H9 (cell line): ENCODE measurements at regions not wholly inside any gene's neighbourhood (a gene's known extent, or its start where the extent isn't known, plus 50 kb on each side); places are given as distances from the start of the nearest gene placed in this dataset.

ENCODE experiments used
- DNase-seq: peaks from one replicate; pipeline ENCODE4 v3.0.0-alpha.2; 2017
- H2AFZ ChIP-seq: one replicate; pipeline ENCODE4 v1.6.1; 2013; ENCODE audit warnings: mild to moderate bottlenecking, low read length, control low read depth, moderate library complexity
- H2AK5ac ChIP-seq: 2 replicates; pipeline ENCODE4 v1.6.1; 2013; ENCODE audit warnings: low read length, control low read depth, mixed read lengths; ENCODE audit not compliant: insufficient read length
- H2BK120ac ChIP-seq: one replicate; pipeline ENCODE4 v1.6.1; 2013; ENCODE audit warnings: low read depth, mild to moderate bottlenecking, low read length, control low read depth, inconsistent platforms; ENCODE audit not compliant: poor library complexity, severe bottlenecking
- H2BK12ac ChIP-seq: 2 replicates; pipeline ENCODE4 v1.6.1; 2013; ENCODE audit warnings: low read length, control low read depth, mixed read lengths, low read depth; ENCODE audit not compliant: insufficient read length
- H2BK15ac ChIP-seq: 2 replicates; pipeline ENCODE4 v1.6.1; 2013; ENCODE audit warnings: low read depth, low read length, control low read depth
- H2BK20ac ChIP-seq: one replicate; pipeline ENCODE4 v1.6.1; 2013; ENCODE audit warnings: low read depth, mild to moderate bottlenecking, low read length, control low read depth, inconsistent platforms; ENCODE audit not compliant: poor library complexity, severe bottlenecking
- H2BK5ac ChIP-seq: 2 replicates; pipeline ENCODE4 v1.6.1; 2013; ENCODE audit warnings: low read length, control low read depth, mixed read lengths; ENCODE audit not compliant: insufficient read length
- H3K14ac ChIP-seq: 2 replicates; pipeline ENCODE4 v1.6.1; 2013; ENCODE audit warnings: low read length, control low read depth; ENCODE audit not compliant: insufficient read depth
- H3K18ac ChIP-seq: 2 replicates; pipeline ENCODE4 v1.6.1; 2013; ENCODE audit warnings: low read depth, mild to moderate bottlenecking, mixed read lengths, low read length, control low read depth; ENCODE audit not compliant: insufficient read length
- H3K23ac ChIP-seq: 2 replicates; pipeline ENCODE4 v1.6.1; 2013; ENCODE audit warnings: low read length, control low read depth, mixed read lengths, low read depth; ENCODE audit not compliant: insufficient read length
- H3K23me2 ChIP-seq: 2 replicates; pipeline ENCODE4 v1.6.1; 2013; ENCODE audit warnings: low read depth, mild to moderate bottlenecking, mixed read lengths, low read length, control low read depth; ENCODE audit not compliant: insufficient read length, poor library complexity, severe bottlenecking
- H3K27ac ChIP-seq: 2 replicates; pipeline ENCODE4 v1.5.1; 2013; ENCODE audit warnings: low read length, control low read depth, mixed read lengths, low read depth; ENCODE audit not compliant: insufficient read length
- H3K27me3 ChIP-seq: 2 replicates; pipeline ENCODE4 v1.6.1; 2013; ENCODE audit warnings: low read length, control low read depth, inconsistent platforms; ENCODE audit not compliant: insufficient read depth
- H3K4ac ChIP-seq: 2 replicates; pipeline ENCODE4 v1.6.1; 2013; ENCODE audit warnings: low read depth, mild to moderate bottlenecking, control low read depth, inconsistent platforms, low read length, moderate library complexity
- H3K4me1 ChIP-seq: 2 replicates; pipeline ENCODE4 v1.6.1; 2013; ENCODE audit warnings: low read length, control low read depth, inconsistent platforms; ENCODE audit not compliant: insufficient read depth
- H3K4me2 ChIP-seq: 2 replicates; pipeline ENCODE4 v1.6.1; 2013; ENCODE audit warnings: low read length, control low read depth, mixed read lengths; ENCODE audit not compliant: insufficient read length, insufficient read depth
- H3K56ac ChIP-seq: 2 replicates; pipeline ENCODE4 v1.6.1; 2013; ENCODE audit warnings: low read depth, mild to moderate bottlenecking, mixed read lengths, low read length, control low read depth; ENCODE audit not compliant: insufficient read length
- H3K79me1 ChIP-seq: 2 replicates; pipeline ENCODE4 v1.6.1; 2013; ENCODE audit warnings: low read depth, mild to moderate bottlenecking, moderate library complexity, low read length, control low read depth, inconsistent platforms; ENCODE audit not compliant: insufficient read depth, poor library complexity, severe bottlenecking
- H3K79me2 ChIP-seq: 2 replicates; pipeline ENCODE4 v1.6.1; 2013; ENCODE audit warnings: low read length, control low read depth, inconsistent platforms; ENCODE audit not compliant: insufficient read depth
- H3K9ac ChIP-seq: 2 replicates; pipeline ENCODE4 v1.6.1; 2013; ENCODE audit warnings: low read length, control low read depth, mixed read lengths; ENCODE audit not compliant: insufficient read length; ENCODE audit errors: extremely low read depth
- H3K9me3 ChIP-seq: one replicate; pipeline ENCODE4 v1.6.1; 2013; ENCODE audit warnings: low read depth, low read length, inconsistent platforms; ENCODE audit not compliant: control insufficient read depth
- H3T11ph ChIP-seq: one replicate; pipeline ENCODE4 v1.6.1; 2013; ENCODE audit warnings: mild to moderate bottlenecking, low read length, control low read depth, inconsistent platforms
- H4K20me1 ChIP-seq: one replicate; pipeline ENCODE4 v1.6.1; 2013; ENCODE audit not compliant: control insufficient read depth, insufficient read length, insufficient read depth
- H4K5ac ChIP-seq: 2 replicates; pipeline ENCODE4 v1.6.1; 2013; ENCODE audit warnings: low read depth, mild to moderate bottlenecking, mixed read lengths, low read length, control low read depth; ENCODE audit not compliant: insufficient read length
- H4K8ac ChIP-seq: replicated peaks from 2 replicates; pipeline ENCODE4 v1.6.1; 2013; ENCODE audit warnings: low read length, control low read depth, mixed read lengths, low read depth; ENCODE audit not compliant: insufficient read length
- H4K91ac ChIP-seq: 2 replicates; pipeline ENCODE4 v1.6.1; 2013; ENCODE audit warnings: low read depth, mild to moderate bottlenecking, moderate library complexity, mixed read lengths, low read length, control low read depth; ENCODE audit not compliant: insufficient read length
- H3K27ac Mint-ChIP-seq, 3 experiments: 2 replicates in 2 of 3; 3 replicates in 1 of 3; pipeline ENCODE4 v1.8.0; 2020 to 2021; ENCODE audit warnings: mixed read lengths in 3 of 3, mild to moderate bottlenecking in 1 of 3, moderate library complexity in 1 of 3
- H3K27me3 Mint-ChIP-seq: 2 replicates; pipeline ENCODE4 v1.8.0; 2021; ENCODE audit warnings: low read depth, mild to moderate bottlenecking, moderate library complexity, mixed read lengths
- H3K36me3 Mint-ChIP-seq, 3 experiments: 2 replicates in 2 of 3; 3 replicates in 1 of 3; pipeline ENCODE4 v1.8.0; 2020 to 2021; ENCODE audit warnings: low read depth in 3 of 3, mixed read lengths in 3 of 3; ENCODE audit not compliant: insufficient read depth in 1 of 3
- H3K4me1 Mint-ChIP-seq, 2 experiments: 2 replicates each; pipeline ENCODE4 v1.8.0; 2020; ENCODE audit warnings: mixed read lengths in 2 of 2
- H3K4me3 Mint-ChIP-seq, 2 experiments: 2 replicates in 1 of 2; 3 replicates in 1 of 2; pipeline ENCODE4 v1.8.0; 2020 to 2021; ENCODE audit warnings: mild to moderate bottlenecking in 2 of 2, mixed read lengths in 2 of 2, moderate library complexity in 1 of 2
- H3K9me3 Mint-ChIP-seq, 2 experiments: 2 replicates in 1 of 2; 3 replicates in 1 of 2; pipeline ENCODE4 v1.8.0; 2020; ENCODE audit warnings: mild to moderate bottlenecking in 2 of 2, mixed read lengths in 2 of 2, moderate library complexity in 1 of 2
- WGBS: extraction: QIAGEN DNeasy Blood & Tissue Kit; methylation state at CpG from one replicate; pipeline ENCODE4 v1.1.7; 2013; ENCODE audit warnings: missing lambda C conversion rate, low lambda C conversion rate, mixed read lengths; ENCODE audit not compliant: insufficient read length; ENCODE audit errors: extremely low coverage; 5-methylcytosine and 5-hydroxymethylcytosine counted together
- TF ChIP-seq, protein P1 (sequence below): fragments of 200-600 bp; sonication (generic); conservative IDR thresholded peaks from 3 replicates; pipeline ENCODE4 v1.8.0; 2021; ENCODE audit warnings: antibody characterized with exemption, mild to moderate bottlenecking

DNA sequence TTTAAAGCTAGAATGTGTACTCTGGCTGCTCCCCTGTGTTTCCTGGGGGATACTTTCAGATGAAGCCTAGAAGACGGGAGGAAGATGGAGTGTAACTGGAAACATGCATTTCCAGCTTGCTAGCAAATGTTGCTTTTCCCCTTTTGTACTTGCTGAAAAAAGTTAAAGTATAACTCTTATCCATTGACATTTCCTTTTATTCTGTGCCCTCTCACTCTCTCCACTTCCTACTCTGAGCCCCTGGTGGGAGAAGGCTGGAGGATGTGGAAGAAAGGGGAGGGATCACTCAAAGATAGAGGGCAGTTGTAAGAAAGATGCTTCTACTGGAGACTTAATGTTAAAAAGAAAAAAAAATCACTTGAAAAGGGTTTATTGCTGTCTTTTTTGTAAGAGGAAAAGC is 396.5 kb downstream of the DTHD1 start:
- Histone ChIP-seq H3K14ac (no peak overlapping the region), H4K5ac (no peak overlapping the region), H3K56ac (no peak overlapping the region), H3K9ac (no peak overlapping the region), H3T11ph (no peak overlapping the region), H3K79me1 (no peaks in the 10 kb centered on the region), H2BK20ac (no peak overlapping the region), H2BK5ac (no peak overlapping the region), H4K91ac (no peak overlapping the region), H2BK12ac (no peak overlapping the region), H3K23me2 (no peaks in the 10 kb centered on the region), H4K20me1 (no peaks in the 10 kb centered on the region), H3K4me2 (no peak overlapping the region), H4K8ac (no peak overlapping the region), H2BK120ac (no peak overlapping the region), H3K4ac (no peak overlapping the region), H3K4me1 (no peaks in the 10 kb centered on the region), H2BK15ac (no peak overlapping the region), H2AFZ (no peak overlapping the region), H3K27ac (no peak overlapping the region), H3K9me3 (no peaks in the 10 kb centered on the region), H2AK5ac (no peak overlapping the region), H3K23ac (no peak overlapping the region), H3K18ac (no peak overlapping the region), H3K79me2 (no peaks in the 10 kb centered on the region), H3K27me3 (no peaks in the 10 kb centered on the region)
- DNase-seq, result no peak
- H3K27ac Mint-ChIP-seq, result no peak overlapping the region
- peaks cover 0 to 3% of the 10 kb centered on the region in 2 experiments; a peak in 1 of 5 replicates for H3K9me3 Mint-ChIP-seq
- TF ChIP-seq, protein P1, sequence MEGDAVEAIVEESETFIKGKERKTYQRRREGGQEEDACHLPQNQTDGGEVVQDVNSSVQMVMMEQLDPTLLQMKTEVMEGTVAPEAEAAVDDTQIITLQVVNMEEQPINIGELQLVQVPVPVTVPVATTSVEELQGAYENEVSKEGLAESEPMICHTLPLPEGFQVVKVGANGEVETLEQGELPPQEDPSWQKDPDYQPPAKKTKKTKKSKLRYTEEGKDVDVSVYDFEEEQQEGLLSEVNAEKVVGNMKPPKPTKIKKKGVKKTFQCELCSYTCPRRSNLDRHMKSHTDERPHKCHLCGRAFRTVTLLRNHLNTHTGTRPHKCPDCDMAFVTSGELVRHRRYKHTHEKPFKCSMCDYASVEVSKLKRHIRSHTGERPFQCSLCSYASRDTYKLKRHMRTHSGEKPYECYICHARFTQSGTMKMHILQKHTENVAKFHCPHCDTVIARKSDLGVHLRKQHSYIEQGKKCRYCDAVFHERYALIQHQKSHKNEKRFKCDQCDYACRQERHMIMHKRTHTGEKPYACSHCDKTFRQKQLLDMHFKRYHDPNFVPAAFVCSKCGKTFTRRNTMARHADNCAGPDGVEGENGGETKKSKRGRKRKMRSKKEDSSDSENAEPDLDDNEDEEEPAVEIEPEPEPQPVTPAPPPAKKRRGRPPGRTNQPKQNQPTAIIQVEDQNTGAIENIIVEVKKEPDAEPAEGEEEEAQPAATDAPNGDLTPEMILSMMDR, result no peak
- WGBS, result no CpG with 5 or more reads among the region's 1 CpG
- no peak overlapping the region for H3K4me3 Mint-ChIP-seq
- no peaks in the 10 kb centered on the region; a peak in 1 of 7 replicates for H3K36me3 Mint-ChIP-seq
- H3K27me3 Mint-ChIP-seq, result no peaks in the 10 kb centered on the region; the same call in 1 of the 2 replicates
- peaks cover 11 to 13% of the 10 kb centered on the region in 2 experiments; a peak in 3 of 4 replicates for H3K4me1 Mint-ChIP-seq
